ENCODE measurements at regions not wholly inside any gene's neighbourhood (a gene's known extent, or its start where the extent isn't known, plus 50 kb on each side); places are given as distances from the start of the nearest gene placed in this dataset.
A peak's percentile ranks its signal among the peaks of the same experiment; 100 is the strongest.
"Not testable (repeated sequence)": the region's sequence is repeated elsewhere in the genome, so short reads cannot be mapped to it uniquely, and the experiment has no call there.

GRCh38 chr12:115384391-115384790, 700.4 kb upstream of the TBX3 start:
- no peak for DNase-seq

DNA sequence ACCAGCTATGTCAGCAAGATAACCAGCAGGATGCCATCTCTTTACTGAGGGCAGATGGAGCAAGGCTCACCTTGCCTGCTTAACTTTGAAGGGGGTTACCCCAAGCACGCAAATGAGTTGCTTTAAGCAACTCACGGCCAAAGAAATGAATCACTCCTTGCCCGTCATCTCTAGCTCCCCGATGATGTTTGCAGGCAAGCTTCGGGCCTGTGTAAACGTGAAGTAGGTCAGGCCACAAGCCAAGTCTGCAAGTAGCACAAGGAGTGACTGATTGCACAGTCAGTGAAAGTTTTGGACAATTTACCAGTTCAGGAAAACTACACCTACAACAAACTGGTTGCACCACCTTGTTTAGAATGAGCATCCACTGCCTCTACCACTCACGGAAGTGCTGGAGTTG, 699.7 kb upstream of the TBX3 start:
- DNase-seq, result peak; percentile 72

DNA sequence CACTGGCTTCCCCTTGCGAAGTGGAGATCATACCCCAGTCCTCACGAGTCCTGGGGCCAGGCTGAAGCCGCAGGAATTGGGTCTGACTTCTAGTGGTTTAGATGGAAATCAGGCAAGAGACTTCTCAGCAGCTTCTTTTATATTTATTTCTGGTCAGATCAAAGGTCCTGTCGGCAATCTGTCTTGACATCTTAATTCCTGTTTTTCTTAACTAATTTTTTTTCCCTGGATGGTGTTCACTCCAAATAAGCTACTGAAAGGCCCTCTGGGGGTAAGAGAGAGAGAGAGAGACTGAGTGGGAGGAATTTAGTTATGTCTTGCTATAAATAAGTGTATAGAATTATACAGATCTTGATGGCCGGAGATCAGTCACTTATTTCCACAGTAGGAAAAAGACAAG, 698.7 kb upstream of the TBX3 start:
- no peak for DNase-seq

GRCh38 chr12:115380546-115381120, 696.7 kb upstream of the TBX3 start:
- no peak for DNase-seq

DNA sequence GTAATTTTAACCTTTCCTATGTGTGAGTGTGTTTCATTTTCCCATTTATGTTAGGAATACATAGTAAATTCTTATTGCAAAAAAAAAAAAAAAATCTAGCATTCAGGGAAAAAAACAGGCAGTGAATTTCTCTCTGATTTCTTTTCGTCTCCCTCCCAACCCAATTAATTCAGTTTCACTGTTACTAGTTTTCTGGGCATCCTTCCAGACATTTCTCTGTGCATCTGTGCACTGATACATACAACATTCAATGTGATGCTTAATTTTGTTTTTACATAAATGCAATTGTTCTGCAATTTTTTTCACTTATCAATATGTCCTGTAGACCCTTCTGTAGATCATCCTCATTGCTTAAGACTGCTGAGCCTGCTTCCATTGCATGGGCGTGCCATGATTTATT, 694.3 kb upstream of the TBX3 start:
- DNase-seq, result peak; percentile 36

GRCh38 chr12:115377779-115378178, 693.8 kb upstream of the TBX3 start:
- no peak for DNase-seq

GRCh38 chr12:115377230-115377629, 693.3 kb upstream of the TBX3 start:
- no peak for DNase-seq

- DNase-seq, result peak; percentile 81
These were observed 691.4 kb upstream of the TBX3 start for GRCh38 chr12:115375186-115375991.

DNA sequence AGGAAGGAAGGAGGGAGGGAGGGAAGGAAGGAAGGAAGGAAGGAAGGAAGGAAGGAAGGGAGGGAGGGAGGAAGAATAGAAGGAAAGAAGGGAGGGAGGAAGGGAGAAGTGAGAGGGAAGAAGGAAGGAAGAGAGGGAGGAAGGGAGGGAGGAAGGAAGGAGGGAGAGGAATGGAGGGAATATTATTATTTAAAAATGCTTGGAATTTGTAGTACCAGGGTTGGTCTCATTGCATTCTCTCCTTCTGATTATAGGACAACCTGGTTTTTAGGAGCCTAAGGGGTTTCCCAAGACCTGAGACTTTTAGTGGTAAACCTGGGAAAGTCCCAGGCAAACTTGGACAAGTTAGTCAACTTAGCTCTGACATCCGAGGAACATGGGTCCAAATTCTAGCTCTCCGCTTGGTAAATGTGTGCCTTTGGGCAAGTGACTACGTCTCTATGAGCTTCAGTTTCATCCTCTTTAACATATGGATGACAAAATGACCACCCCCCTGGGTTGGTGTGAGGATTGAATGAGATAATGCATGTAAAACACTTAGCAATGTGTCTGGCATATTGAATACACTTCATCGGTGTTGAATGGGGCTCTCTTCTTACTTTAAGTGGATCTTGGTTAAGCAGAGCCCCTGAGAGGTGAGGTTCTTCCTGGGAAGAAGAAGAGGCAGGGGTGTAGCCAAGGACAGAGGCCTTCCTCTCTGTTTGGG, 690.7 kb upstream of the TBX3 start:
- no peak for DNase-seq

GRCh38 chr12:115371711-115372110, 687.7 kb upstream of the TBX3 start:
- DNase-seq, result no peak

DNA sequence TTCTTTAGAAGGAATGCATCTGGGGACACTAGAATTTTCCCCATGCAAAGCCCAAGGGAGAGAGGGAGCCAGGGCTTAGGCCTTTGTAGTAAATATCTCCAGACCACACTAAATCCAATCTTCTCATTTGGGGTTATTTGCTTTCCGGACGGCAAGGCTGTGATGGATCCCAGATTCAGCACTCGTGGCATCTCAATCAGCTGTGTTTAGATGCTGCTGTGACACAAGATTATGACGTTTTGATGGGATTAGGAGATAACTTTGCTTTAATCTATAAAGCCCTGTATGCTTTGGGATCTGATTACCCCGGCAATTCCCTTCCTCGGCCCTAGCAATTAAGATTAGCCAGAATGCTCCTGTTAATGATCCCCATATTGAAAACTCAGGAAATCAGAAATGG, 686.7 kb upstream of the TBX3 start:
- no peak for DNase-seq

- no peak for DNase-seq
These were observed 686.2 kb upstream of the TBX3 start for GRCh38 chr12:115370207-115370606.

DNA sequence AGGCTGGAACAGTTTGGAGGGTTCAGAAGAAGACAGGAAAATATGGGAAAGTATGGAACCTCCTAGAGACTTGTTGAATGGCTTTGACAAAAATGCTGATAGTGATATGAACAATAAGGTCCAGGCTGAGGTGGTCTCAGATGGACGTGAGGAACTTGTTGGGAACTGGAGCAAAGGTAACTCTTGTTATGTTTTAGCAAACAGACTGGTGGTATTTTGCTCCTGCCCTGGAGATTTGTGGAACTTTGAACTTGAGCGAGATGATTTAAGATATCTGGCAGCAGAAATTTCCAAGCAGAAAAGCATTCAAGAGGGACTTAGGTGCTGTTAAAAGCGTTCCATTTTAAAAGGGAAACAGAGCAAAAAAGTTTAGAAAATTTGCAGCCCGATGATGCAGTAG, 682.3 kb upstream of the TBX3 start:
- DNase-seq, result not testable (repeated sequence)

DNA sequence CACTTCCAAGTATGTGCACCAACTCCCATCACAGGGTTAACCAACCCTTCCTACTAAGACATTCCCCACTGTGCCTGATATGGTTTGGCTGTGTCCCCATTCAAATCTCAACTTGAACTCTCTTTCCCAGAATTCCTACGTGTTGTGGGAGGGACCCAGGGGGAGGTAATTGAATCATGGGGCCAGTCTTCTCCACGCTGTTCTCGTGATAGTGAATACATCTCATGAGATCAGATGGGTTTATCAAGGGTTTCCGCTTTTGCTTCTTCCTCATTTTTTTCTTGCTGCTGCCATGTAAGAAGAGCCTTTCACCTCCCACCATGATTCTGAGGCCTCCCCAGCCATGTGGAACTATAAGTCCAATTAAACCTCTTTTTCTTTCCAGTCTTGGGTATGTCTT, 681.8 kb upstream of the TBX3 start:
- not testable (repeated sequence) for DNase-seq

DNA sequence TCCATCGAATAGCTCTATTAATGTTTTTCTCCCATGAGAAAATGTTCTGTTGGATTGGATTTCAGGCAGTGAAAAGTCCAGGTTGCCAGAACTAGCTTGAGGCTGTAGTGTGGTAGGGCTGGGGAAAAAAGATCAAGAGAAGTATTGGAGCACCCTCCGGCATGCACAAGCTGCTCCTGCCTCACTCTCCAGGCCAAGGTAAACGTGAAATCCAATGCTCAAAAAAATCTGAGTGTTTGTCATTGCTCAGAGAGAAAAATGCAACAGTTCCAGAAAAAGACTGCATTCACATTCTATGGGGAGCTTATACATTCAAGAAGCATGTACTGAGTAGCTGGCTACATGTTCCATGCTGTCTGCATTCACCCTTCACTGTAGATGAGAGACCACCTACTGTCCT, 680.9 kb upstream of the TBX3 start:
- no peak for DNase-seq

DNA sequence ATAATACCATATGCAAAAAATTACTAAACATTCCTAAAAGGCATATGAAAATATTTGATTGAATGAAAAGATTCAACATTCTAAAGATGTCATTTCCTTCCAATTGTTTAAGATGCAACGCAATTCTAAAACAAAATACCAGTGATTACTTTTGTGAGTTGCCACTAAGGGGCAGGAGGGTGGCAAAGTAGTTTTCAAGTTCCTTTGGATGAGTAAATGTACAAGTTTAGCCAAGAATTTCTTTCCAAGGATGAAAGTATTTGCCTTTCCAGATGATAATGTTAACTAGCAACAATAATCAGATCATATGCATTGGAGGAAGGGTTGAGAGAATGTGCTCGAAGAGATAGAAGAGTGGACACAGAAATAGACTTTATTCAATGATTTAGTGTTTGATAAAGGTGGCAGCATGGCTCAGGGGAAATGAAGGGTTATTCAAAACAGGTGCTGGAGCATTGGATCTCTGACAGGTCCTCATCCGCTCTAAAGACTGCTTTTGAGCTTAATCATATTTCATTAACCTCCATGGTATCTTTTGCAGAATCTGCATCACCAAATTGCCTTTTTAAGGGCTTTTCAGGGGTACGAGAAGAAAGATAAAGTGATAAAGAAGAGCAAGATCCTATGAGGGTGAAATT, 678.5 kb upstream of the TBX3 start:
- DNase-seq, result peak; percentile 44

GRCh38 chr12:115357681-115358080, 673.7 kb upstream of the TBX3 start:
- DNase-seq, result no peak

- DNase-seq, result peak; percentile 45
These were observed 671.3 kb upstream of the TBX3 start for GRCh38 chr12:115355301-115355700.

DNA sequence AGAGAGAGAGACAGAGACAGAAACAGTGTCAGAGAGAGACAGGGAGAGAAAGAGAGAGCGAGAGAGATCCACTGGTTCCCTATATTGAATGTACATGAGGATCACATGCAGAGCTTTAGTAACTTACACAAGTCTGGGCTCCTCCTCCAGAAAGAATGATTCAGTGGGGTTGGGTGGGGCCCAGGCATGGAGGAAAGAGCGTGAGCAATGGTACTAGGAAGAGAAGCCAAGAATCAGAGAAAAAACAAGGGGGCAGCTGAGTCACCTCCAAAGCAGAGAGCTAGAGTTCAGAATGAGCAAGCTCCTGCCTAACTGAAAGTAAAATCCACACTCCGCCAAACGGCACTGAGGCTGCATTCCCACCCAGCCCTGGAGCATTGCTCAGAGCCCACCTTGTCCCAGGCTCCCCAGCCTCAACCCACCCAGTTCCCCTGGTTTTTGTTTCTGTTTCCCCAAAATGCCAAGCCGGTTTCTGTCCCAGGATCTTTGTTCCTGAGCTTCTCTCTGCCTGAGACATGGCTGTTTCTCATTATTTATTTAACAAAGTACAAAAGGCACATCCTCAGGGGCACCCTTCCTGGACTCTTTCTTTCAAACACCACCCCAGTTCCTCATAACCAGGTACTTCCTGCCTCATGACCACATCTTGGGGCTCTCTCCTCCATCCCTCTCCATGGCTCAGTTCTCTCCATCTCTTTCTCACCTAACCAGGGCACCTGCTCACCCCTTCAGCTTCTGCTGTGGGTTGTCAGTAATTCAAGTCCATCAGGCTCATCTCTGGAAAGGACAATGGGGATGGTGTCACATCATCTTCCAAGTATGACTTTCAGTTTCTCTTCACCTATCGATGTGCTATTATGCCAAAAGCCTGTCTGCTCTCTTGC, 670.3 kb upstream of the TBX3 start:
- peak; percentile 98 for DNase-seq

DNA sequence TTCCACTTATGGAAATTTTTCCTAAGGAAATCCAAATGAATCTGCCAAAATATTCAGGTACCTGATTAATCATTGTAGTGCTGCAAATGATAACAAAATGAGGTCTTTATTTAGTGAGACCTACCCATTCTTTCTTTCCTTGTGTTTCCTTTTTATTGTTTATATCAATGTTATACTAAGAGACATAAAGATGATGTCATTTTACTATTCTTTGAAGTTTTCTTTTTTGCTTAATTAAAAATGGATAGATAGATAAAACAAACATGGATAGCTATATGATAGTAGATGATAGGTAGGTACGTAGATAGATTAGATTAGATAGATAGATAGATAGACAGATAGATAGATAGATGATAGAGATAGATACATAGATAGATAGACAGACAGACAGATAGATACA, 669.5 kb upstream of the TBX3 start:
- DNase-seq, result no peak

GRCh38 chr12:115351514-115352077, 667.6 kb upstream of the TBX3 start:
- peak; percentile 62 for DNase-seq

GRCh38 chr12:115349711-115350110, 665.7 kb upstream of the TBX3 start:
- DNase-seq, result no peak
